GM12891 (cell line): ENCODE measurements at regions not wholly inside any gene's neighbourhood (a gene's known extent, or its start where the extent isn't known, plus 50 kb on each side); places are given as distances from the start of the nearest gene placed in this dataset.
"Not testable (repeated sequence)": the region's sequence is repeated elsewhere in the genome, so short reads cannot be mapped to it uniquely, and the experiment has no call there.

Experiments
- DNase-seq: peaks from one replicate; pipeline ENCODE4 v3.0.0; 2011; ENCODE audit warnings: low spot score; ENCODE audit not compliant: insufficient read length
- FAIRE-seq: peaks from 2 replicates; lab custom pipeline; 2011; peaks lifted over from hg19 to GRCh38; lab: Jason Lieb, UNC
- PAX5 ChIP-seq: IDR thresholded peaks from 2 replicates; pipeline ENCODE4 v1.6.1; 2011; ENCODE audit warnings: low read length, moderate library complexity, mild to moderate bottlenecking; ENCODE audit not compliant: insufficient read depth, severe bottlenecking
- POLR2A ChIP-seq: IDR thresholded peaks from 2 replicates; pipeline ENCODE4 v1.6.1; 2011; ENCODE audit warnings: low read depth, low read length, control low read depth
- POLR2AphosphoS5 ChIP-seq: IDR thresholded peaks from 2 replicates; pipeline ENCODE4 v1.6.1; 2011; ENCODE audit warnings: low read depth, low read length, control low read depth
- POU2F2 ChIP-seq: IDR thresholded peaks from 2 replicates; pipeline ENCODE4 v1.6.1; 2011; ENCODE audit warnings: low read depth, mild to moderate bottlenecking, control low read depth, low read length, moderate library complexity
- SPI1 ChIP-seq: IDR thresholded peaks from 2 replicates; pipeline ENCODE4 v1.6.1; 2011; ENCODE audit warnings: low read depth, low read length, control low read depth
- TAF1 ChIP-seq: IDR thresholded peaks from 2 replicates; pipeline ENCODE4 v1.6.1; 2011; ENCODE audit warnings: low read depth, low read length, control low read depth

DNA sequence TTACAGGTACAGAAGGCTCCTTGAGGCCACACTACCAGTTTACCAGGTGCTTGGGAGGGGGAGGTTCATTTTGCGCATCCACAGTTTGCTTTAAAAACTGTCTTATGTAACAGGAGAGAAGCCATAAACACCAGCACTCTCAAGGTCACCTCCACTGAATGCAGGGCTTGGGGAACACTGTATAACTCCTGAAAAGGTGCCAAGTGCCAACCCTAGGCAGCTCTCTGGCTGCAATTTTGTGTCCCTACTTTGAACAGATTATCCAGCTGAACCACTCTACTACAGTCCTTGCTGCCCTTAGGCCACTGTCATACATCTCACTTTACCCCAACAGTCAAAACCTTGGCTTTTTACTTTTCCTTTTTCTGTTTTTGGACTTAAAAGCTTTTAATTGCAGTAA, 507.9 kb downstream of the SMARCA1 start:
- TF ChIP-seq POU2F2 (no peak), POLR2AphosphoS5 (no peak), TAF1 (no peak), PAX5 (no peak), POLR2A (no peak), SPI1 (no peak)
- FAIRE-seq (no peak), DNase-seq (no peak)

- FAIRE-seq (no peak), DNase-seq (no peak)
- TF ChIP-seq POLR2AphosphoS5 (no peak), POLR2A (no peak), TAF1 (no peak), PAX5 (no peak)
Observed at GRCh38 chrX:129013574-129013973, 509.7 kb downstream of the SMARCA1 start.

DNA sequence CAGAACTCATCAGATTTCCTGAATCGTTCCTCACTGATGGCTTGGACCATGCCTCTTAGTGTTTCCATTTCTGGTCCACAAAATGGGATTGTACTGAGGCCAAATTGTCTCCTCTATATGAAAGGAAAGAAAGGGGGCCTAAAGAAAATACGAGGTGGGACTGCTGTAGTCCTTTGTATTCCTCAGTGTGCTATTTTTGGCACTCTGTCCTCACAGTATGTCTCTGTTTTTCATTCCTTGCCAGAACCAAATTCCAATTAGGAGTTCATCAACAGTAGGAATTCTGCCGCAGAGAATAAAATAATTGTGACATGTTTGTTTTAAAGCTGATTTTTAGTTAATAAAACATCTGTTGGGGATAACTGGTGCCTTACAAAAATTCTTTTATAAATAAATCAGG, 515.7 kb downstream of the SMARCA1 start:
- no peak for FAIRE-seq
- TF ChIP-seq POLR2AphosphoS5, result no peak
- no peak for TF ChIP-seq TAF1
- TF ChIP-seq POLR2A, result no peak
- TF ChIP-seq PAX5, result no peak
- no peak for DNase-seq

- FAIRE-seq (no peak), DNase-seq (no peak)
- TF ChIP-seq SPI1, result no peak
- no peak for TF ChIP-seq POLR2A
- TF ChIP-seq TAF1, result no peak
- no peak for TF ChIP-seq PAX5
- no peak for TF ChIP-seq POU2F2
- TF ChIP-seq POLR2AphosphoS5, result no peak
Observed at GRCh38 chrX:129006491-129006890, 516.8 kb downstream of the SMARCA1 start.

- FAIRE-seq (no peak), DNase-seq (no peak)
- TF ChIP-seq POU2F2 (no peak), SPI1 (no peak), POLR2A (no peak), TAF1 (no peak), PAX5 (no peak), POLR2AphosphoS5 (no peak)
Observed at GRCh38 chrX:129000797-129001196, 522.5 kb downstream of the SMARCA1 start.

GRCh38 chrX:129000018-129000417, 523.3 kb downstream of the SMARCA1 start:
- FAIRE-seq (no peak), DNase-seq (no peak)
- TF ChIP-seq POLR2A (no peak), SPI1 (no peak), PAX5 (no peak), POU2F2 (no peak), TAF1 (no peak), POLR2AphosphoS5 (no peak)

- FAIRE-seq (no peak), DNase-seq (no peak)
- TF ChIP-seq TAF1, result no peak
- no peak for TF ChIP-seq PAX5
- TF ChIP-seq POU2F2, result no peak
- TF ChIP-seq SPI1, result no peak
- no peak for TF ChIP-seq POLR2AphosphoS5
- TF ChIP-seq POLR2A, result no peak
Observed at GRCh38 chrX:128992107-128992971, 531.0 kb downstream of the SMARCA1 start.

- DNase-seq (peak; percentile 0), FAIRE-seq (no peak)
- TF ChIP-seq POLR2AphosphoS5 (no peak), PAX5 (no peak), TAF1 (no peak), POLR2A (no peak), POU2F2 (no peak), SPI1 (no peak)
Observed at GRCh38 chrX:128975745-128976144, 547.5 kb downstream of the SMARCA1 start.

DNA sequence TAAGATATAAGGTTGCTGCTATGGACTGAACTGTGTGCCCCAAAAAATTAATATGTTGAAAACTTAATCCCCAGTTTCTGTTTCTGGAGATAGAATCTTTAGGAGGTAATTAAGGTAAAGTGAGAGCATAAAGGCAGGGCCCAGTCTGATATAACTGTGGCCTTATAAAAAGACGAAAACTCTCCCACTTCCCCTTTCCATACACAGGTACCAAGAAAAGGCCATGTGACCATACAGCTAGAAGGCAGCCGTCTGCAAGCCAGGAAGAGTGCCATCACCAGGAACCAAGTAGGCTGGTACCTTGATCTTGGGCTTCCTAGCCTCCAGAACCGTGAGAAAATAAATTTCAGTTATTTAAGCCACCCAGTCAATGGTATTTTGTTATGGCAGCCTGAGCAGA, 550.3 kb downstream of the SMARCA1 start:
- TF ChIP-seq POU2F2 (no peak), SPI1 (peak; percentile 60)
- DNase-seq (no peak), FAIRE-seq (no peak)

GRCh38 chrX:128961290-128961689, 562.0 kb downstream of the SMARCA1 start:
- TF ChIP-seq PAX5 (no peak), SPI1 (no peak), POLR2A (no peak), POU2F2 (no peak), TAF1 (no peak)
- no peak for DNase-seq
- no peak for FAIRE-seq

GRCh38 chrX:128954697-128955096, 568.6 kb downstream of the SMARCA1 start:
- DNase-seq, FAIRE-seq: not testable (repeated sequence)
